Motor neuron (in vitro differentiated cells): ENCODE measurements at regions not wholly inside any gene's neighbourhood (a gene's known extent, or its start where the extent isn't known, plus 50 kb on each side); places are given as distances from the start of the nearest gene placed in this dataset.
A peak's percentile ranks its signal among the peaks of the same experiment; 100 is the strongest.

ENCODE experiments used
- ATAC-seq, 8 experiments: fragments of 200-7000 bp; cut with Tn5 transposase; replicated peaks in 6 of 8; 2 replicates each; pipeline ENCODE4 v1.8.0; 2021; ENCODE audit warnings: mild to moderate bottlenecking in 8 of 8, moderate library complexity in 8 of 8
- H3K27ac ChIP-seq, 2 donors: fragments of 250-450 bp; sonication (Bioruptor Pico); 2 replicates each; pipeline ENCODE4 v1.9.0; 2021; ENCODE audit warnings: antibody characterized with exemption in 2 of 2, mild to moderate bottlenecking in 2 of 2, moderate library complexity in 1 of 2
- H3K4me1 ChIP-seq, 2 donors: fragments of 250-450 bp; sonication (Bioruptor Pico); replicated peaks in 1 of 2; 2 replicates each; pipeline ENCODE4 v1.6.1; 2021; ENCODE audit warnings: antibody characterized with exemption in 2 of 2, mild to moderate bottlenecking in 2 of 2, moderate library complexity in 1 of 2
- H3K4me3 ChIP-seq, 5 donors: fragments of 250-450 bp; sonication (Bioruptor Pico); 2 replicates each; pipeline ENCODE4 v1.9.0; 2021; ENCODE audit warnings: antibody characterized with exemption in 5 of 5, mild to moderate bottlenecking in 5 of 5, moderate library complexity in 4 of 5
- WGBS, 10 experiments: fragments of 450-650 bp; shearing (Covaris generic); methylation state at CpG; one replicate each; pipeline ENCODE4 v1.0.0; 2022; 5-methylcytosine and 5-hydroxymethylcytosine counted together
- in situ Hi-C, 9 experiments: fragments of 400-800 bp; cut with MboI; loops; one replicate each; pipeline ENCODE4 v1.15.0; 2021; ENCODE audit warnings: low sequenced_read_pairs in 9 of 9, low pct_unique_long_range_greater_than_20kb in 2 of 9; ENCODE audit not compliant: unreplicated experiment in 9 of 9

GRCh38 chr13:44302940-44303575 lies 70.6 kb upstream of the SERP2 start:
- ATAC-seq: no peak
- WGBS, 10 experiments: 63 to 97% (median 79%) methylated on average over 1 to 5 of the region's 5 CpGs; no CpG with 5 or more reads in 2 of the 10 experiments
- no peak overlapping the region for H3K4me3 ChIP-seq
- H3K27ac ChIP-seq: no peak overlapping the region
- in situ Hi-C loops: no loop called here
- peaks cover 31 to 43% of the 10 kb centered on the region in 2 donors for H3K4me1 ChIP-seq

GRCh38 chr13:44303681-44304432 lies 69.8 kb upstream of the SERP2 start:
- ATAC-seq: no peak
- peaks cover 31 to 43% of the 10 kb centered on the region in 2 donors for H3K4me1 ChIP-seq
- in situ Hi-C loops: no loop called here
- no peak overlapping the region for H3K27ac ChIP-seq
- whole genome bisulfite sequencing, 10 experiments: 50 to 100% (median 98%) methylated on average over 1 to 4 of the region's 5 CpGs; no CpG with 5 or more reads in 4 of the 10 experiments
- H3K4me3 ChIP-seq: no peak overlapping the region

- in situ Hi-C loops: no loop called here
- WGBS, 10 experiments: 88 to 100% (median 96%) methylated on average over 1 to 4 of the region's 4 CpGs; no CpG with 5 or more reads in 2 of the 10 experiments
These were observed 69.2 kb upstream of the SERP2 start for GRCh38 chr13:44304433-44304725.

GRCh38 chr13:44305286-44305685 lies 68.3 kb upstream of the SERP2 start:
- ATAC-seq: no peak
- peaks cover 40 to 51% of the 10 kb centered on the region in 2 donors for H3K4me1 ChIP-seq
- 100% methylated on average over 1 of the region's 2 CpGs; no CpG with 5 or more reads in 8 of the 10 experiments for whole genome bisulfite sequencing, 10 experiments
- H3K4me3 ChIP-seq: no peak overlapping the region
- in situ Hi-C loops: no loop called here
- peak overlapping the region; percentile 32 to 70 for H3K27ac ChIP-seq

More at GRCh38 chr13:44304433-44304725, 69.2 kb upstream of the SERP2 start:
- Histone ChIP-seq H3K4me1 (peaks cover 31 to 43% of the 10 kb centered on the region in 2 donors), H3K4me3 (no peak overlapping the region), H3K27ac (no peak overlapping the region)
- no peak for ATAC-seq

GRCh38 chr13:44305917-44306370 lies 67.7 kb upstream of the SERP2 start:
- peak overlapping the region; percentile 78 to 92 for H3K27ac ChIP-seq
- 0 to 76% (median 20%) methylated on average over 1 to 4 of the region's 4 CpGs; no CpG with 5 or more reads in 2 of the 10 experiments for WGBS, 10 experiments

GRCh38 chr13:44306371-44307192 lies 67.0 kb upstream of the SERP2 start:
- H3K27ac ChIP-seq: peak overlapping the region; percentile 78 to 92
- peak; percentile 14 to 79 (median 70) for ATAC-seq
- in situ Hi-C loops: no loop called here
- H3K4me1 ChIP-seq: peaks cover 42 to 51% of the 10 kb centered on the region in 2 donors
- peak overlapping the region in 1 of 5 donors; percentile 11 for H3K4me3 ChIP-seq
- WGBS, 10 experiments: 0 to 62% (median 8%) methylated on average over 1 to 12 of the region's 14 CpGs

More at GRCh38 chr13:44305917-44306370, 67.7 kb upstream of the SERP2 start:
- peaks cover 42 to 55% of the 10 kb centered on the region in 2 donors for H3K4me1 ChIP-seq
- peak; percentile 3 to 88 (median 82) for ATAC-seq
- in situ Hi-C loops: no loop called here
- no peak overlapping the region for H3K4me3 ChIP-seq

- ATAC-seq: no peak
- H3K4me3 ChIP-seq: no peak overlapping the region
- 17 to 98% (median 38%) methylated on average over 2 to 4 of the region's 4 CpGs for WGBS, 10 experiments
- H3K27ac ChIP-seq: no peak overlapping the region
- in situ Hi-C loops: no loop called here
- peaks cover 42 to 51% of the 10 kb centered on the region in 2 donors for H3K4me1 ChIP-seq
These were observed 66.4 kb upstream of the SERP2 start for GRCh38 chr13:44307255-44307654.

- Histone ChIP-seq H3K4me3 (no peak overlapping the region), H3K27ac (no peak overlapping the region), H3K4me1 (peaks cover 42 to 51% of the 10 kb centered on the region in 2 donors)
- in situ Hi-C loops: no loop called here
- ATAC-seq: no peak
- WGBS, 10 experiments: 33 to 100% (median 80%) methylated on average over 1 to 2 of the region's 2 CpGs; no CpG with 5 or more reads in 4 of the 10 experiments
These were observed 65.8 kb upstream of the SERP2 start for GRCh38 chr13:44307844-44308243.

GRCh38 chr13:44308352-44308751 lies 65.3 kb upstream of the SERP2 start:
- no peak overlapping the region for H3K27ac ChIP-seq
- ATAC-seq: no peak
- H3K4me1 ChIP-seq: peaks cover 42 to 46% of the 10 kb centered on the region in 2 donors
- 65 to 100% (median 100%) methylated on average over 1 to 3 of the region's 3 CpGs; no CpG with 5 or more reads in 3 of the 10 experiments for WGBS, 10 experiments
- H3K4me3 ChIP-seq: no peak overlapping the region
- in situ Hi-C loops: no loop called here

- ATAC-seq: peak in 6 of 8 experiments; percentile 30 to 81 (median 47)
- no peak overlapping the region for H3K27ac ChIP-seq
- WGBS, 10 experiments: 11 to 91% (median 69%) methylated on average over 1 to 11 of the region's 15 CpGs
- peaks cover 28 to 30% of the 10 kb centered on the region in 2 donors for H3K4me1 ChIP-seq
- in situ Hi-C loops: no loop called here
- H3K4me3 ChIP-seq: no peak overlapping the region
These were observed 63.5 kb upstream of the SERP2 start for GRCh38 chr13:44309794-44310757.

- WGBS, 10 experiments: 53 to 100% (median 93%) methylated on average over 1 to 8 of the region's 8 CpGs; no CpG with 5 or more reads in 1 of the 10 experiments
These were observed 62.4 kb upstream of the SERP2 start for GRCh38 chr13:44311011-44311780.

More at GRCh38 chr13:44311011-44311780, 62.4 kb upstream of the SERP2 start:
- in situ Hi-C loops: no loop called here
- H3K4me1 ChIP-seq: peaks cover 19 to 20% of the 10 kb centered on the region in 2 donors
- no peak for ATAC-seq
- H3K4me3 ChIP-seq: no peak overlapping the region
- H3K27ac ChIP-seq: no peak overlapping the region
